Pons (tissue), 1 donor: ENCODE measurements at regions not wholly inside any gene's neighbourhood (a gene's known extent, or its start where the extent isn't known, plus 50 kb on each side); places are given as distances from the start of the nearest gene placed in this dataset.
"Not testable (repeated sequence)": the region's sequence is repeated elsewhere in the genome, so short reads cannot be mapped to it uniquely, and the experiment has no call there.

ENCODE experiments used
- DNase-seq: peaks from one replicate; pipeline ENCODE4 v3.0.0-alpha.2; 2016; ENCODE audit warnings: low spot score

DNA sequence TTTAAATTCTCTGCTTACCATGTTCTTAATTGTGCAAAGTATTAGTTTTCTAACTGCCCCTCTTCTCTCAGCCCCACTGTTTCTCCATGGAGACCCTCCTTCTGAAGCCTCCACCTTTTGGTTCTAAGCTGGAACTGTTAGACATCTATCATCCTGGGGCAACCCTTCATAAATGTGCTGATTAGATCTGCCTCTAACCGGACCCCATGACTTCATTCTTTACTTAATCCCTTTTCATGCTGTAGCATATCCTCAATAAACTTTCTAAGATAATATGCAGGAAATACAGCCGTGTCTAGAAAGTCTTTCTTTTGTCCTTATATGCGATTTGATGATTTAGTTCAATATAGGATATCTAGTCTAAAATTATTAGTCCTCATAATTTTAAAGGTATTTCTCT lies 1020.1 kb downstream of the ADGRL2 start:
- DNase-seq: no peak

GRCh38 chr1:82819234-82819633 lies 1018.5 kb downstream of the ADGRL2 start:
- no peak for DNase-seq

- DNase-seq: no peak
These were observed 1017.9 kb downstream of the ADGRL2 start for GRCh38 chr1:82818586-82818985.

- DNase-seq: no peak
These were observed 1012.7 kb downstream of the ADGRL2 start for GRCh38 chr1:82813386-82813785.

DNA sequence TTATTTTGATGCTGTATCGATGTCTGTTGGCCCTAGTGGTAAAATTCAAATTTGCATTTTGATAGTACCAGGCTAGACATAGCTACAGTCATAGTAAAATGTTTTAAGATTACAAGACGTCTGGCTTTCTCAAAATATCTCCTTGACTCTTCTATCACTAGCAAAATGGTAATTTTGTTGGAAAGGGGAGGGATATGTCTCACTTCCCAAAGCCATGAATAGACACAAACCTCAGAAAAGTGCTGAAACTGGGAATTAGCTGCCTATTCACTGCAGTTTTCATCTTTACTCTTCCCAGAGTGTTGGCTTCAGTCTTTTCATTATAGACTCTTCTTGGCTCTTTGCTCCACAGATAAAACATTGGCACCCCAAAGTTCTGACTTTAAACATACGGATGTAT lies 1009.9 kb downstream of the ADGRL2 start:
- no peak for DNase-seq

DNA sequence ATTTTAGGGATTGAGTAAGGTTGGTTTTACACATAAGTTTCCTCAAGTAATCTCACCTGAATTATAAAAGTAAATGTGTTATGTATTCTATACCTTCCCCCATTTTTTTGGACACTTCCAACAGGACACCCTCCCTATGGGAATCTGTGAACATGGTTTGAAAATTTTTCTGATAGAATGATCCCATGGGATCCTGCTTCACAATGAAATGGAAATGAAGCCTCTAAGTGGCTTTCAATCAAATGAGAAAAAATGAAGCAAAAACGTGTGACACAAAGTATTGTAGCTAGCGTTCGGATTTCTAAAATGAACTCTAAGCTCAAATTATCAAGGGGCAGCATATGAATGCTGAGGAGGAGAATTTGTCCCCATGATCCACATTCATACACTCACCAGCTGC lies 1006.8 kb downstream of the ADGRL2 start:
- no peak for DNase-seq

DNA sequence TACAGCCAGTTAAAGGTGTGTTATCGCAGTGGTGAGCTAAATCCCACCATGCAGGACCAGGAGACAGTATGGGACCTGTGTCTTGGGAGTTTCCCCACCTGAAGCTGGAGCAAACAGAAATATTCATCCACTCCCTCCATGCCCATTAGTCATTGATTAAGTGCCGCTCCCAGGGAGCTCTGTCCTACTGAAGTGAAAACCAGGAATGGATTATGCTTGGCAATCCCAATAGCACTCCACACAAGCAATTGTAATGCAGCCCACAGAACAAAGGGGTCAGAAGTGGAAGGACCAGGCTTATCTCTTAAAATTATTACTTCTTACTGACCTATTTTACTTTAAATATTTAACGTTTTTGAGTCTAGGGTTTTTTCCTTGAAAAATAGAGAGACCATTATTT lies 1005.4 kb downstream of the ADGRL2 start:
- DNase-seq: no peak

DNA sequence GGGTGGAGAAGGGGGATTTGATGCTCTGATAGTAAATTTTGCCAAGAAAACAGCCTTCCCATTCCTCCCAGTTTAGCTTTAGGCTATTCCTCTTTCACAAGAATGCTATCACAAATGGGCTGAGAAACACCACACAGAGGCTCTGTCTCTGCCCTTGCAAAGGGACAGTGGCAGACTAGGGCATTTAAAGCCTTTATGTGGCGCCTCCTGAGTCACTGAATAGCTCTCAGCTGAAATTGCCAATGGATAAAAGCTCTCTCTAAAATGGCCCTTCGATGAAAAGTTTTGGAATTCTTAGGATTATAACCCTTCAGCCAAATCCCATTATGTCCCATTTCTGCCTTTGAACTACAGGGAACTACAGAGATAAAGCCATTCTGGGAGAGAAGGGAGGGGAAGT lies 1000.4 kb downstream of the ADGRL2 start:
- DNase-seq: no peak

DNA sequence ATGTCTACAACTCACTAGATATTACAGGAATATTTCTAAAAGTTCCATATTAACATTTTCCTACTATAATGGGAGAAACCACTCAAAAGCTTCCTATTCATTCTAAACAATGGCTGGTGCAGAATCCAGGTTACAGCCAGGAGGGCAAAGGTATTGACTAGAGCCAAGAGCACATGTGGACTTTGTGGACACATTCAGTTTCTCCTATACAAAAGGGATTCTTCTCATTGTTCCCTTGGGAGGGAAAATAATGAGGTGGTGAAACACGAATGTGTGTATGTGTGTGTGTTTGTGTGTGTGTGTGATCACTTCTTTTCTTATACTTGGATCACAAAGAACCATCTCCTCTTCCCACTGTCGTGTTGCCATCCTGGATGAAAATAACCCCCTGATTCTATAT lies 1000.0 kb downstream of the ADGRL2 start:
- no peak for DNase-seq

GRCh38 chr1:82799261-82799660 lies 998.5 kb downstream of the ADGRL2 start:
- no peak for DNase-seq

DNA sequence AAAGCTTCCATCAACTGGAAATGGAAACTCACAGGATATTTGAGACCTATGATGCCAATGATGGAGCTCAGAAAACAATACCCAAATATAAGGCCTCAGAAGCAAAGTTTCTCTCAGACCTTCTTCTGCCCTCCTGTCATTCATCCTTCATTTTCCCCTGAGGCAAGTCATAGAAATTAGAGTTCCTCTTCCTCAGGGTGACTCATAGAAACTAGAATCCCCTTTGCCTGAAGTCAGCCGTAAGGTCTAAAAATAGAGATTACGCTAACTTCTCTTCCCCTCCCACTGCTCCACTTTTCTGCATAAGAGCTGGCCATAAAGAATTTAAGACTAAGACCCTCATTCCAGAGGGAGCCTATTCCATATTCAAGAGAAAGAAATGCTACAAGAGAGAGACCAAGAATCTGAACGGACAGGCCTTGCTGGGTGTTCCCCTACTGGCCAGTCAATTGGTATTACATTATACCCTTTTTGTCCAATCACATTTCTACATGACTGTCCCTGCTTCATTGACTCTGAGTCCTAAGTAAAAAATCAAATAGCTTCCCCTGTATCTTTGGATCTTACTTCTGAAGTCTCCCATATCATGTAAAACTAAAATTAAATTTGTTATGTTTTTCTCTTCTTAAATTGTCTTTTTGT lies 994.9 kb downstream of the ADGRL2 start:
- DNase-seq: no peak

DNA sequence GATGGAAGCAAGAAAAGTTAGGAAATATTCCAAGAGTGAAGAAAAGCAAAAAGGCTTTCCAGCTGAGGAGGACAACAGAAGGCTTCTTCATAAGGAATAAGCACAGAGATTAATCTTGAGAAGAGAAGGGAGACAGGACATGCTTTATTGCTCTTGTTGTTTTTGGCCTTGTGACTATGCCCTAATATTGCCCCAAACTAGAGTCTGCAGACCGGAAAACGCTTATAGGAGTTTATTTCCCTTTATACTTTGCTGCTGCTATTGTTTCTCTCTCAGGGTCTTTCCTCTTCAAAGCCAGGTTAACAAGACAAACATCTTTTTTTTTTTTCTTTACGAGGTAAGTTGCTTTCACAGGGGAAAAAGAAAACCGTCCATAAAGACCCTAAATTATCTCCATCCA lies 991.4 kb downstream of the ADGRL2 start:
- no peak for DNase-seq

GRCh38 chr1:82790556-82790955 lies 989.8 kb downstream of the ADGRL2 start:
- DNase-seq: no peak

DNA sequence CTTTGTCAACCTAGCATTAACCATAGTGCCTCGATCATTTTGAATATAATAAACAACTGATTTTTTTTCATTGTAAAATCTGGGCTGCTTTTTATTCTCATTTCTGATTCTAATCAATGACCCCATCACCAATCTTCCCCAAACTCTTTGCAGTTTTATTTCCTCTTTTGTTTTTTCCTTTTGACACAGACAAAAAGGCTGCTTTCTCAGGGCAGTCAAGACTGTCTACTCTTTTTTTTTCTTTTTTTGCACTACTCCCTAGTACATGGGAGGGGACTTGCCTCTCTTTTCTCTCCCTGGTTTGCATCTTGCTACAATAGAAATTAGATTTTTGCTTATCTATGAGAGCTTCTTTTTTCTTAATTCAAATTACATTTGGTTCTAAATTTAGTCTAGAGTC lies 987.9 kb downstream of the ADGRL2 start:
- DNase-seq: no peak

GRCh38 chr1:82788038-82788437 lies 987.3 kb downstream of the ADGRL2 start:
- no peak for DNase-seq

GRCh38 chr1:82786883-82787282 lies 986.1 kb downstream of the ADGRL2 start:
- no peak for DNase-seq

DNA sequence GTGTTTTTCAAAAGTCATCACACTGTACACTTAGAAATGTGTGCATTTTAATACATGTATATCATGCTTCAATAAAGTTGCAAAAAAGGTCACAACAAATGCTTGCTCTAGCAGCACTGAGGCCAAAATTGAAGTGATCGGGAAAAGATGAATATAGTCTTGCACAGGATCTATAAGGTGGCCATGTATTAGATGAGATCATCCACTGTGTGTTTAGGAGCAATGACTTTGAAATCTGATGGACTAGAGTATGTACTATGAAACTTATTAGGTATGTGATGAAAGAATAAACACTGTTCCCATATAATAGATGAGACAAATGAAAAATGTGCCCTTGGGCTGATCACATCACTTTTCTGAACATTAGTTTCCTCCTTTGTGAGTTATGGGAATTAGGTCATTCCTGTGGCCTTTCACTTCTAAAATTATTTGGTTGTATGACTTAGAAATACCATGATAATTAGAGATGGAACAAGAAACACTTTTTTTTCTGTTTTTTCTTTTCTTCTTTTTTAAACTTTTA lies 984.6 kb downstream of the ADGRL2 start:
- DNase-seq: no peak

DNA sequence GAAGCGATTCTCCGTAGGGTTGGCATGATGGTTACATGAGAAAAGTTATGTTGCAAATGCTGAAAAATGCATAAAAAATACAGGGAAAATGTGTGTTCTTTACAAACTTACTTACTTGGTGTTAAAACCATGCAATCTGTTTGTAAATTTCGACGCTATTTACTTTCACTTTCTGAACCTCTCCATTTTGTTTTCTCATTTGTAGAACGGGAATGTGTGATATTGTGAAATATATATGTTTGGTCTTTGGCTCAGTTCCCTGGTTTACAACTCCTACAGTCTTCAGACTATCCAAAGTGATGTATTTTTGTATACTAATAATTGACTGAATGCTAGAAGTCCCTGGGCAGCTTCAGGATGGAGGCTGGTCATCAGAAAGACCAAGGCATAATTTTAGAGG lies 982.3 kb downstream of the ADGRL2 start:
- DNase-seq: no peak

GRCh38 chr1:82782599-82782998 lies 981.9 kb downstream of the ADGRL2 start:
- DNase-seq: no peak

GRCh38 chr1:82778612-82779011 lies 977.9 kb downstream of the ADGRL2 start:
- DNase-seq: no peak

DNA sequence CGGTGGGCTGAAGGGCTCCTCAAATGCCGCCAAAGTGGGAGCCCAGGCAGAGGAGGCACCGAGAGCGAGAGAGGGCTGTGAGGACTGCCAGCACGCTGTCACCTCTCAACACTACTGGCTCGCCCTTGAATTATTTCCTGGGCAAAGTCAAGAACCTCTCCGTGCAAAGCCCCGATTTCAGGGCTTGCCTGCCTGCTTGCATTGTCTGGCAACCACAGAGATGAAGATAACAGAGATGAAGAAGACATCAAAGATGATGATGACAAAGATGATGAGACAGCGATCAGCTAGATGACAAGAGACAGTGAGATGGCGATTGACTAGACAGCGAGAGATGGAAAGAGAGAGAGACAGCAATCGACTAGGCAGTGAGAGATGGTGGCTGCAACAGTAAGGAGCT lies 976.5 kb downstream of the ADGRL2 start:
- no peak for DNase-seq

GRCh38 chr1:82776730-82777129 lies 976.0 kb downstream of the ADGRL2 start:
- not testable (repeated sequence) for DNase-seq

DNA sequence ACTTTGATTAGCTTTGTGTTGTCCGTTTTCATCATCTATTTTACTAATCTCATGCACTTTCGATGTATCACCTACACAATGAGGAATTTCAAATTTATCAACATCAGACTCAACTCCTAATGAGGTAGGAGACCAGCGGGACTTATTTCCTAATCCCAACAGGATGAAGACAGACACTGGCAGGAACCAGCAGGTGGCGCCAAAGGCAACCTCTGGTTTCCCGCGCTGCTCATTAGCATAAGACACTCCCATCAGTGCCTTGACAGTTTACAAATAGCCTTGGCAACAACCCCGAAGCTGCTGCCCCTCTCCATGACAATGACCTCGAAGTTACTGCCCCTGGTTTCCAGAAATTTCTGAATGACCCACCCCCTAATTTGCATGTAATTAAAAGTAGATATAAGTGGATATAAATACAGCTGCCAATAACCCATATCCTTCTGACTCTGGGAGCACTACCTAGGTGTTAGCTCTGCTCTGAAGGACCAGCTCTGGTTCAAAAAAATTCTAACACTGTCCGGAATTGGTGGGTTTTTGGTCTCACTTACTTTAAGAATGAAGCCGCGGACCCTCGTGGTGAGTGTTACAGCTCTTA lies 974.8 kb downstream of the ADGRL2 start:
- DNase-seq: peak; percentile 64
